MM.1S (cell line): ENCODE measurements at regions not wholly inside any gene's neighbourhood (a gene's known extent, or its start where the extent isn't known, plus 50 kb on each side); places are given as distances from the start of the nearest gene placed in this dataset.

Source experiments
- DNase-seq: peaks from one replicate; pipeline ENCODE4 v3.0.0-alpha.2; 2015
- H2AFZ ChIP-seq: fragments of 300-600 bp; sonication (generic); 2 replicates; pipeline ENCODE4 v1.6.0; 2016; ENCODE audit warnings: antibody characterized with exemption, low read length
- H3F3A ChIP-seq: fragments of 300-600 bp; sonication (generic); 2 replicates; pipeline ENCODE4 v1.6.1; 2016; ENCODE audit warnings: mild to moderate bottlenecking, antibody characterized with exemption, low read length, moderate library complexity, mixed read lengths; ENCODE audit not compliant: insufficient read depth
- H3K27ac ChIP-seq: fragments of 300-600 bp; sonication (generic); 2 replicates; pipeline ENCODE4 v1.5.1; 2016; ENCODE audit warnings: mild to moderate bottlenecking, low read length
- H3K27me3 ChIP-seq: fragments of 300-600 bp; sonication (generic); replicated peaks from 2 replicates; pipeline ENCODE4 v1.6.0; 2016; ENCODE audit warnings: low read length; ENCODE audit not compliant: insufficient read depth
- H3K36me3 ChIP-seq: fragments of 300-600 bp; sonication (generic); replicated peaks from 2 replicates; pipeline ENCODE4 v1.6.1; 2016; ENCODE audit warnings: mild to moderate bottlenecking, low read length, mixed read lengths; ENCODE audit not compliant: insufficient read depth
- H3K4me1 ChIP-seq: fragments of 300-600 bp; sonication (generic); 2 replicates; pipeline ENCODE4 v1.6.1; 2016; ENCODE audit warnings: low read length, mixed read lengths
- H3K4me2 ChIP-seq: fragments of 300-600 bp; sonication (generic); 2 replicates; pipeline ENCODE4 v1.6.0; 2016; ENCODE audit warnings: low read depth, low read length
- H3K4me3 ChIP-seq: fragments of 300-600 bp; sonication (generic); 2 replicates; pipeline ENCODE4 v1.5.1; 2016; ENCODE audit warnings: low read length, mixed read lengths
- H3K79me2 ChIP-seq: fragments of 300-600 bp; sonication (generic); 2 replicates; pipeline ENCODE4 v1.6.1; 2016; ENCODE audit warnings: mixed run types, low read length, mixed read lengths
- H3K9ac ChIP-seq: fragments of 300-600 bp; sonication (generic); 2 replicates; pipeline ENCODE4 v1.6.1; 2016; ENCODE audit warnings: low read length, mixed read lengths
- H3K9me2 ChIP-seq: fragments of 300-600 bp; sonication (generic); replicated peaks from 2 replicates; pipeline ENCODE4 v1.6.1; 2016; ENCODE audit warnings: mild to moderate bottlenecking, low read length, mixed read lengths; ENCODE audit not compliant: insufficient read depth
- H3K9me3 ChIP-seq: fragments of 300-600 bp; sonication (generic); replicated peaks from 2 replicates; pipeline ENCODE4 v1.6.1; 2016; ENCODE audit warnings: mild to moderate bottlenecking, low read length, mixed read lengths; ENCODE audit not compliant: insufficient read depth
- H4K20me1 ChIP-seq: fragments of 300-600 bp; sonication (generic); 2 replicates; pipeline ENCODE4 v1.6.1; 2016; ENCODE audit warnings: mild to moderate bottlenecking, low read length, moderate library complexity, mixed read lengths; ENCODE audit not compliant: insufficient read depth
- EZH2 ChIP-seq: fragments of 300-600 bp; sonication (generic); optimal IDR thresholded peaks from 2 replicates; pipeline ENCODE3; 2017; ENCODE audit warnings: low read depth, mild to moderate bottlenecking, antibody characterized with exemption, low read length, mixed read lengths
- EZH2phosphoT487 ChIP-seq: fragments of 300-600 bp; sonication (generic); IDR thresholded peaks from 2 replicates; pipeline ENCODE4 v1.6.1; 2018; ENCODE audit warnings: antibody characterized with exemption, low read length
- TF ChIP-seq, protein P1 (sequence below): fragments of 300-600 bp; sonication (generic); IDR thresholded peaks from 2 replicates; pipeline ENCODE4 v1.5.1; 2016; ENCODE audit warnings: antibody characterized with exemption, low read length, mixed read lengths

GRCh38 chr22:22156716-22157347 lies 87.8 kb upstream of the VPREB1 start:
- H3K27me3 ChIP-seq, result no peaks in the 10 kb centered on the region
- H3K4me3 ChIP-seq, result peak overlapping the region; percentile 15; the same call in 1 of the 2 replicates
- H3K9me2 ChIP-seq, result no peaks in the 10 kb centered on the region
- H2AFZ ChIP-seq, result peak overlapping the region; percentile 91
- H3F3A ChIP-seq, result no peaks in the 10 kb centered on the region
- no peaks in the 10 kb centered on the region for H3K9me3 ChIP-seq
- peak overlapping the region; percentile 85 for H3K4me2 ChIP-seq
- peak overlapping the region; percentile 64 for H3K9ac ChIP-seq
- DNase-seq, result peak; percentile 91
- H4K20me1 ChIP-seq, result no peaks in the 10 kb centered on the region
- H3K4me1 ChIP-seq, result peaks cover 12% of the 10 kb centered on the region
- H3K36me3 ChIP-seq, result no peaks in the 10 kb centered on the region
- TF ChIP-seq EZH2phosphoT487 (no peak), EZH2 (no peak)
- TF ChIP-seq, protein P1, sequence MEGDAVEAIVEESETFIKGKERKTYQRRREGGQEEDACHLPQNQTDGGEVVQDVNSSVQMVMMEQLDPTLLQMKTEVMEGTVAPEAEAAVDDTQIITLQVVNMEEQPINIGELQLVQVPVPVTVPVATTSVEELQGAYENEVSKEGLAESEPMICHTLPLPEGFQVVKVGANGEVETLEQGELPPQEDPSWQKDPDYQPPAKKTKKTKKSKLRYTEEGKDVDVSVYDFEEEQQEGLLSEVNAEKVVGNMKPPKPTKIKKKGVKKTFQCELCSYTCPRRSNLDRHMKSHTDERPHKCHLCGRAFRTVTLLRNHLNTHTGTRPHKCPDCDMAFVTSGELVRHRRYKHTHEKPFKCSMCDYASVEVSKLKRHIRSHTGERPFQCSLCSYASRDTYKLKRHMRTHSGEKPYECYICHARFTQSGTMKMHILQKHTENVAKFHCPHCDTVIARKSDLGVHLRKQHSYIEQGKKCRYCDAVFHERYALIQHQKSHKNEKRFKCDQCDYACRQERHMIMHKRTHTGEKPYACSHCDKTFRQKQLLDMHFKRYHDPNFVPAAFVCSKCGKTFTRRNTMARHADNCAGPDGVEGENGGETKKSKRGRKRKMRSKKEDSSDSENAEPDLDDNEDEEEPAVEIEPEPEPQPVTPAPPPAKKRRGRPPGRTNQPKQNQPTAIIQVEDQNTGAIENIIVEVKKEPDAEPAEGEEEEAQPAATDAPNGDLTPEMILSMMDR, result peak; percentile 84
- H3K27ac ChIP-seq, result peak overlapping the region; percentile 33; the same call in 1 of the 2 replicates
- no peaks in the 10 kb centered on the region for H3K79me2 ChIP-seq

- TF ChIP-seq EZH2 (no peak), EZH2phosphoT487 (no peak)
- TF ChIP-seq, protein P1, result no peak
- Histone ChIP-seq H3K79me2 (no peaks in the 10 kb centered on the region), H4K20me1 (no peaks in the 10 kb centered on the region), H3K4me1 (peaks cover 9% of the 10 kb centered on the region), H3F3A (no peaks in the 10 kb centered on the region), H3K36me3 (no peaks in the 10 kb centered on the region), H3K4me3 (no peak overlapping the region), H2AFZ (no peak overlapping the region), H3K9me3 (no peaks in the 10 kb centered on the region), H3K9me2 (no peaks in the 10 kb centered on the region), H3K27me3 (no peaks in the 10 kb centered on the region), H3K9ac (no peak overlapping the region), H3K4me2 (peak overlapping the region; percentile 85; the same call in 1 of the 2 replicates), H3K27ac (no peak overlapping the region)
- DNase-seq, result no peak
Measured at GRCh38 chr22:22156348-22156715, 88.3 kb upstream of the VPREB1 start.

GRCh38 chr22:22155607-22156006 lies 89.0 kb upstream of the VPREB1 start:
- DNase-seq, result no peak
- H3K9me2 ChIP-seq, result no peaks in the 10 kb centered on the region
- no peaks in the 10 kb centered on the region for H3F3A ChIP-seq
- H4K20me1 ChIP-seq, result no peaks in the 10 kb centered on the region
- no peak overlapping the region for H3K27ac ChIP-seq
- H3K36me3 ChIP-seq, result no peaks in the 10 kb centered on the region
- H3K27me3 ChIP-seq, result no peaks in the 10 kb centered on the region
- H3K79me2 ChIP-seq, result no peaks in the 10 kb centered on the region
- H3K4me3 ChIP-seq, result no peak overlapping the region
- no peak overlapping the region for H3K4me2 ChIP-seq
- no peaks in the 10 kb centered on the region for H3K9me3 ChIP-seq
- H3K9ac ChIP-seq, result no peak overlapping the region
- H3K4me1 ChIP-seq, result peaks cover 9% of the 10 kb centered on the region
- TF ChIP-seq EZH2 (no peak), EZH2phosphoT487 (no peak)
- TF ChIP-seq, protein P1, result no peak
- no peak overlapping the region for H2AFZ ChIP-seq
